ENCODE measurements at regions not wholly inside any gene's neighbourhood (a gene's known extent, or its start where the extent isn't known, plus 50 kb on each side); places are given as distances from the start of the nearest gene placed in this dataset.
"Not testable (repeated sequence)": the region's sequence is repeated elsewhere in the genome, so short reads cannot be mapped to it uniquely, and the experiment has no call there.

DNA sequence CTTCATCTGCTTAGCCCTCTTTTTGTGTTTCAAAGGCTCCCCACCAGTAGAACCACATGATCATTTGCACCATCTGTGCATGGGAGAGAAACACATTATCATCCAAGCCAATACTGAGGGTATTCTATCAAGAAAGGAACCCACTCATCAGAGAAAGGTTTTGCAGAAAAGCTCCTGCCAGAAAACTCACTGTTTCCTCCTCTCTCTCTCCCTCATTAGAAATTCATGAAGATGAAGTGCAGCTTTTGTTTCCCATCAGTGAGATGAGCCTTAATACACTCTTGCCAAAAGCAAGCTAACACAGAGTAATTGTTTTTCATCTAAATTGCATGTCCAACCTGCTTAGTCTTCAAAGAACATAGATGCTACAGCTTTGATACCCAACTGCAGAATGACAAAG lies 142.4 kb upstream of the GRAMD2B start:
- FAIRE-seq (no peak), DNase-seq (ENCODE audit: low read depth, low spot score) (no peak)
- no TSS peak for BruUV-seq (replicated peaks)
- Histone ChIP-seq H2AFZ (ENCODE audit: low read depth, low read length) (no peak overlapping the region), H3K36me3 (ENCODE audit: control insufficient read depth in 2 of 2, extremely low read depth in 1 of 2, insufficient read depth in 2 of 2, low read length in 2 of 2) (no peaks in the 10 kb centered on the region), H3K79me2 (ENCODE audit: control insufficient read depth, insufficient read depth, low read length) (no peaks in the 10 kb centered on the region), H3K9me3 (replicated peaks; ENCODE audit: control insufficient read depth, insufficient read depth, low read length) (no peaks in the 10 kb centered on the region), H3K27ac (ENCODE audit: insufficient read depth, low read depth, low read length) (no peak overlapping the region), H3K9ac (replicated peaks; ENCODE audit: extremely low read depth, insufficient read depth, low read length) (no peak overlapping the region), H4K20me1 (replicated peaks; ENCODE audit: control insufficient read depth, extremely low read depth, insufficient read depth, low read length) (no peaks in the 10 kb centered on the region), H3K4me1 (ENCODE audit: control insufficient read depth, extremely low read depth, insufficient read depth, low read length) (no peaks in the 10 kb centered on the region), H3K4me2 (ENCODE audit: insufficient read depth, low read length) (no peak overlapping the region), H3K4me3 (replicated peaks in 1 of 3; ENCODE audit: insufficient read depth in 1 of 3, low read depth in 1 of 3, low read length in 3 of 3) (no peak overlapping the region), H3K27me3 (ENCODE audit: control insufficient read depth in 2 of 2, insufficient read depth in 2 of 2, low read length in 2 of 2) (no peaks in the 10 kb centered on the region), H3K9me1 (replicated peaks; ENCODE audit: control insufficient read depth, extremely low read depth, insufficient read depth, low read length) (no peaks in the 10 kb centered on the region)
- POLR2A ChIA-PET, result no interaction called here
- intact Hi-C loops (cut with micrococcal nuclease), result no loop called here
- no peak for TF ChIP-seq GATA2 (IDR thresholded peaks at IDR 0.05; ENCODE audit: insufficient read depth, insufficient read length, low read depth, low read length)
- CTCF ChIA-PET, result no interaction called here
- dilution Hi-C loops (cut with MboI; ENCODE audit: extremely low pct_ligation_motif_present, low sequenced_read_pairs), result no loop called here

DNA sequence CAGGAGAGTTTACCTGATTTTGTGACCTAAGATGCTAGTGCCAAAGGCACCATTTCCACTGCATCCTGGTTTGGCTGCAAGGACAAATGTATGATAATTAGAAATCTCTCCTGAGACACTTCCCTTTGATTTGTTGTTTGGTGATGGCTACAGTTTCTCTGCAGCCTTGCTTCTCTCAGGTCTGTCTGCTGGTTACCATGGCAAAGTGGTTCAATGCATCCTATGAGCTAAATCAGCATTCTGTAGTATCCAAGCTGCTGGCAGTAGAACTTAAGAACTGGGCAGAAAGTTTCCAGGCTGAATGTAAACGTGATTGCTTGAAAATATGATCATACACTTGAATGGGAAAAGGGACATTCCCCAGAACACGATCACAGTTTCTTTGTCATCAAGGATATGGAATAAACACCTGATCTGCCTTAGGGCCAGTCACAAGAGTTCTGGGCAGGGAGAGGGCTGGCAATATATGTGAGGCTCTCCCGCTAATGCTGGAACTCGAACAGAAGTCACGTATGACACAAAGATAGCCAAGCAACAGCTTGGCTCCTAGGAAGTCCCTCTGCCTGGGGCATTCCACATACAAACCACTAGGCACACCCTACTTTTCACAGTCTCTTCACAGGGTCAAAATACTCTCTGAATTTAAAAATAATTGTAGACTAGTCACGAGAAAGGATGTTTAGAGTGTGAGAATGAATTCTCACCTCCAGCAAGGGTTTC lies 138.1 kb upstream of the GRAMD2B start:
- intact Hi-C loops (cut with micrococcal nuclease), result no loop called here
- BruUV-seq (replicated peaks), result no TSS peak
- H3K27me3 ChIP-seq (ENCODE audit: control insufficient read depth in 2 of 2, insufficient read depth in 2 of 2, low read length in 2 of 2), result no peaks in the 10 kb centered on the region
- H3K4me1 ChIP-seq (ENCODE audit: control insufficient read depth, extremely low read depth, insufficient read depth, low read length), result no peaks in the 10 kb centered on the region
- dilution Hi-C loops (cut with MboI; ENCODE audit: extremely low pct_ligation_motif_present, low sequenced_read_pairs), result no loop called here
- no peak overlapping the region for H3K27ac ChIP-seq (ENCODE audit: insufficient read depth, low read depth, low read length)
- ChIA-PET CTCF (no interaction called here), POLR2A (no interaction called here)
- DNase-seq (ENCODE audit: low read depth, low spot score) (no peak), FAIRE-seq (no peak)
- TF ChIP-seq FOS (IDR thresholded peaks at IDR 0.05; ENCODE audit: borderline replicate concordance, insufficient read depth, low read length), result no peak
- no peak for TF ChIP-seq GATA2 (IDR thresholded peaks at IDR 0.05; ENCODE audit: insufficient read depth, insufficient read length, low read depth, low read length)
- H4K20me1 ChIP-seq (replicated peaks; ENCODE audit: control insufficient read depth, extremely low read depth, insufficient read depth, low read length), result no peaks in the 10 kb centered on the region
- no peak overlapping the region for H3K4me2 ChIP-seq (ENCODE audit: insufficient read depth, low read length)
- H3K4me3 ChIP-seq (replicated peaks in 1 of 3; ENCODE audit: insufficient read depth in 1 of 3, low read depth in 1 of 3, low read length in 3 of 3), result no peak overlapping the region
- H3K79me2 ChIP-seq (ENCODE audit: control insufficient read depth, insufficient read depth, low read length), result no peaks in the 10 kb centered on the region
- no peaks in the 10 kb centered on the region for H3K36me3 ChIP-seq (ENCODE audit: control insufficient read depth in 2 of 2, extremely low read depth in 1 of 2, insufficient read depth in 2 of 2, low read length in 2 of 2)
- H3K9me1 ChIP-seq (replicated peaks; ENCODE audit: control insufficient read depth, extremely low read depth, insufficient read depth, low read length), result no peaks in the 10 kb centered on the region
- H2AFZ ChIP-seq (ENCODE audit: low read depth, low read length), result no peak overlapping the region
- no peak overlapping the region for H3K9ac ChIP-seq (replicated peaks; ENCODE audit: extremely low read depth, insufficient read depth, low read length)
- H3K9me3 ChIP-seq (replicated peaks; ENCODE audit: control insufficient read depth, insufficient read depth, low read length), result no peaks in the 10 kb centered on the region

DNA sequence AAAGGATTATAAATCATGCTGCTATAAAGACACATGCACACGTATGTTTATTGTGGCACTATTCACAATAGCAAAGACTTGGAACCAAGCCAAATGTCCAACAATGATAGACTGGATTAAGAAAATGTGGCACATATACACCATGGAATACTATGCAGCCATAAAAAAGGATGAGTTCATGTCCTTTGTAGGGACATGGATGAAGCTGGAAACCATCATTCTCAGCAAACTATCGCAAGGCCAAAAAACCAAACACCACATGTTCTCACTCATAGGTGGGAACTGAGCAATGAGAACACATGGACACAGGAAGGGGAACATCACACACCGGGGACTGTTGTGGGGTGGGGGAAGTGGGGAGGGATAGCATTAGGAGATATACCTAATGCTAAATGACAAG lies 127.1 kb upstream of the GRAMD2B start:
- H3K36me3 ChIP-seq (ENCODE audit: control insufficient read depth in 2 of 2, extremely low read depth in 1 of 2, insufficient read depth in 2 of 2, low read length in 2 of 2); H3K4me2 ChIP-seq (ENCODE audit: insufficient read depth, low read length); H3K9me1 ChIP-seq (replicated peaks; ENCODE audit: control insufficient read depth, extremely low read depth, insufficient read depth, low read length); H3K4me3 ChIP-seq (replicated peaks in 1 of 3; ENCODE audit: insufficient read depth in 1 of 3, low read depth in 1 of 3, low read length in 3 of 3); CTCF ChIA-PET; dilution Hi-C loops (cut with MboI; ENCODE audit: extremely low pct_ligation_motif_present, low sequenced_read_pairs); H3K9me3 ChIP-seq (replicated peaks; ENCODE audit: control insufficient read depth, insufficient read depth, low read length); H4K20me1 ChIP-seq (replicated peaks; ENCODE audit: control insufficient read depth, extremely low read depth, insufficient read depth, low read length); H2AFZ ChIP-seq (ENCODE audit: low read depth, low read length); H3K27me3 ChIP-seq (ENCODE audit: control insufficient read depth in 2 of 2, insufficient read depth in 2 of 2, low read length in 2 of 2); H3K79me2 ChIP-seq (ENCODE audit: control insufficient read depth, insufficient read depth, low read length); H3K27ac ChIP-seq (ENCODE audit: insufficient read depth, low read depth, low read length); H3K4me1 ChIP-seq (ENCODE audit: control insufficient read depth, extremely low read depth, insufficient read depth, low read length); FAIRE-seq; DNase-seq (ENCODE audit: low read depth, low spot score); intact Hi-C loops (cut with micrococcal nuclease); H3K9ac ChIP-seq (replicated peaks; ENCODE audit: extremely low read depth, insufficient read depth, low read length); BruUV-seq (replicated peaks); POLR2A ChIA-PET: not testable (repeated sequence)

Measured in endothelial cell of umbilical vein (primary cell).